ENCODE measurements at regions not wholly inside any gene's neighbourhood (a gene's known extent, or its start where the extent isn't known, plus 50 kb on each side); places are given as distances from the start of the nearest gene placed in this dataset.

DNA sequence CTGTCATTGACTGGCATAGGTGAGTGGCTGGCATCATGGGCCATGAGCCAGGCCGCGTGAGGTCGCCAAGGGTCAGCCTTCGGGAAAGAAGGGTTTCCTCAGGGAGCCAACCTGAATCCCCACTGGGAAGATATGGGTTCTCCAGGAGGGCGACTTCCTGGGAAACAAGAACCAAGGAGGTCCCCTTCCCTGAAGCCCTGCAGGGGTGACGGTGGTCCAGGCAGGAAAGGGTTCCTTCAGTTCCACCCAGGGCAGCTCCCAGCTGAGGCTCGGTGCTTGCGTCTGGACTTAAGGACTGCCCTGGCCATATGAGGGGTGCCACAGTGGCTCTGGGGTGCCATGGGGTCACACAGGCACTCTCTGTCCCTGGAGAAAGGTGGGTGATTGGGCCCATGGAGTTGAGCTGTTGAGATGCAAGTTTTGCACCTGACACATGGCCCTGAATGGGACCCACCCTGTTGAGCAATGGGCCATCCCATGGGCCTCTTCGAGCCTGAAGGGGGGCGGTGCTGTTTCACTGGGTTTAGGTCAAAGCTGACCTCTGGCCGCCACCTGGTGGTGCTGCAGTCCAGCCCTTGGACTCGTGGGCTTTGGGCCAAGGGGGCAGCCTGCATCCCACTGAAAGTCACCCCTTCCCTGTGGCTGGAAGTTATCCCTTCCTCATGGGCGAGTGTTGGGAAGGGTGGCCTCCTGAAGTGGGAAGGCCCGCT lies 228.1 kb downstream of the SNRPN start:
- DNase-seq = no peak

DNA sequence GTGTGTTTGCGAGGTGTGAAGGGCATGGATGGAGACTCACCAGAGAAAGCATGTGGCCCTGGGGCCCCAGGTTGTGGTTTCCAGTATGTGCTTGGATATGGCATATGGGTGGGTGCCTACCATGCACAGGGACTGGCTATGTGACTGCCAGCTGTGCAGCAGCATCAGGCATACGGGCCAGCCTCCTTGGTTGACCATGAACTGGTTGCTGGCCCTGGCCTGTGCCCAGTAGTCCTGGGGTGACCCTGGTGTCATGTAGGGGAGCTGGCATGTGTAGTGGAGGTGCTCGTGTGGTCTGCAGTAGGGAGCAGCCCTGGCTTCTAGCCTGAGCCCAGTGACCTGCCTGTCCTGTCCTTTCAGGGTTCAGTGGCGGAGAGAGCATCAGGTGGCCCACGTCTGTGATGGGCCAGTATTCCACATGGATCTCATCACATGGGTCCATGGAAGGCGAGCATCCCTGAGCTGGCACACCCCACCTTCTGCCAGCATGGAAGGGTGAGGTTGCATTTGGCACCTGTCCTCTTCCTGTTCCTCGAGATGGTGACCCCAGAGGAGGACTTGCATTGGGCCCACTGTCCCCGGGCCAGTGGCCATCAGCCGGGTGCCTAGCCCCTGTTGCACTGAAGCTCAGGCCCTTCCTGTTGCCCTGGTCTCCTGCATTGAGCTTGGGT lies 228.9 kb downstream of the SNRPN start:
- DNase-seq = no peak

GRCh38 chr15:25184356-25185155 lies 229.8 kb downstream of the SNRPN start:
- DNase-seq = no peak

DNA sequence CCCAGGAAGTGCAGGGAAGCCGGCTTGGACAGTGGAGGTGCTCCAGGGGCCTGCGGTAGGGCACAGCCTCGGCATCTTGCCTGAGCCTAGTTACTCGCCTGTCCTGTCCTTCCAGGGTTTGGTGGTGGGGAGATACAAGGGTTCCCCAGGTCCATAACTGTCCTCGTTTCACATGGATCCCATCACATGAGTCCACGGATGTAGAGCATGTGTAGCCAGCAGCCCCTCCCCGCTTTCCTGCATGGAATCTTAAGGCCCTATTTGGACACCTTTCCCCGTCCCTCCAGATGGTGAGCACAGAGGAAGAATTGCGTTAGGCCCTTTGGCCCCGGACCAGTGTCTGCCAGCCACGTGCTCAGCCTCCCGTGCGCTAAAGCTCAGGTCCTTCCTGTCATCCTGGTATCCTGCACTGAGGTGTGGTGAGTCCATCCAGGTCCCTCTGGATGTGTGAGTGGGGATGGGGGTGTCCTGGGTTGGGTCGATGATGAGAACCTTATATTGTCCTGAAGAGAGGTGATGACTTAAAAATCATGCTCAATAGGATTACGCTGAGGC lies 230.4 kb downstream of the SNRPN start:
- DNase-seq = no peak

DNA sequence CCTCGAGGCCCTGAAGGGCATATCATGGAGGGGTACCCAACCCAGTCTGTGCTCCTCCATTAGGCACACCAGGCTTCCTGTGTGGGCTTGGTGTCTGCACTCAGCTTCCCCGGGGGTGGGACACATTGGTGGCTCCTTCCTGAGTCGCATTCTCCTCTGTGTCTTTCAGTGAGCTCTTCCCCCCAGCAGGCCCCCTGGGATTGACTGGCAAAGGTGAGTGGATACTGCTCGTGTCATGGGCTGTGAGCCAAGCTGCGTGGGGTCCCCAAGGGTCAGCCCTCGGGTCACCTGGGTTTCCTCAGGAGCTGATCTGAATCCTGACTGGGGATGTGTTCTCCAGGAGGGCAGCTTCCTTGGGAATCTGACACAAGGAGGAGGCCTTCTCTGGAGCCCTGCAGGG lies 231.0 kb downstream of the SNRPN start:
- no peak for DNase-seq

DNA sequence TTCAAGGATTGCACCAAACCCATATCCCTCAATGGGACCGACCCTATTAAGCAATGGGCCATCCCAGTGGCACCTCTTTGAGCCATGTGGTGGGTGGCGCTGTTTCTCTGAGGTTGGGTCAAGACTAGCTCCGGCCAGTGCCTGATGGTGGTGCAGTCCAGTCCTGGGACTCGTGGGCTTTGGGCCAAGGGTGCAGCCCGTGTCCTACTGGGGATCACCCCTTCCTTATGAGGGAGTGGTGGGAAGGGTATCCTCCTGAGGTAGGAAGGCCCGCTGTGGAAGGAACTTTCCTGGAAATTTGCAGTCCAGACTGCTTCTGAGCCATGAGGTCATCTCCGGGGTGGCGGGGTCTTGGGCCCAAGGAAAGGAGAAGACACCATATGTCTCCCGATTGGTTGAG lies 231.6 kb downstream of the SNRPN start:
- DNase-seq = no peak

GRCh38 chr15:25186906-25187645 lies 232.3 kb downstream of the SNRPN start:
- no peak for DNase-seq

DNA sequence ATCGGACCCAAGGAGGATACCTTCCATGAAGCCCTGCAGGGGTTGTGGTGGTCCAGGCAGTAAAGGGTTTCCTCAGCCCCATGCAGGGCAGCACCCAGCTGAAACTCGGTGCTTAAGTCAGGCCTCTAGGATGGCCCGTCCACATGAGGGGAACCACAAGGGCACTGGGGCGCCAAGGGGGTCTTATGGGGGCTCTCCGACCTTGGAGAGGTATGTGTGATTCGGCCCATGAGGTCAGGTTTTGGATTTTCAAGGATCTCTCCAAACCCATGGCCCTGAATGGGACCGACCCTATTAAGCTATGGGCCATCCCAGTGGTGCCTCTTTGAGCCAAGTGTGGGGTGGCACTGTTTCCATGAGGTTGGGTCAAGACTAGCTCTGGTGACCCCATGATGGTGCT lies 233.3 kb downstream of the SNRPN start:
- no peak for DNase-seq

- DNase-seq = no peak
Observed at GRCh38 chr15:25188551-25189101, 233.8 kb downstream of the SNRPN start.

- no peak for DNase-seq
Observed at GRCh38 chr15:25189551-25189950, 234.8 kb downstream of the SNRPN start.

GRCh38 chr15:25192651-25193050 lies 237.9 kb downstream of the SNRPN start:
- no peak for DNase-seq

- no peak for DNase-seq
Observed at GRCh38 chr15:25207369-25207768, 231.5 kb downstream of the UBE3A start.

- no peak for DNase-seq
Observed at GRCh38 chr15:25208735-25209134, 230.1 kb downstream of the UBE3A start.

DNA sequence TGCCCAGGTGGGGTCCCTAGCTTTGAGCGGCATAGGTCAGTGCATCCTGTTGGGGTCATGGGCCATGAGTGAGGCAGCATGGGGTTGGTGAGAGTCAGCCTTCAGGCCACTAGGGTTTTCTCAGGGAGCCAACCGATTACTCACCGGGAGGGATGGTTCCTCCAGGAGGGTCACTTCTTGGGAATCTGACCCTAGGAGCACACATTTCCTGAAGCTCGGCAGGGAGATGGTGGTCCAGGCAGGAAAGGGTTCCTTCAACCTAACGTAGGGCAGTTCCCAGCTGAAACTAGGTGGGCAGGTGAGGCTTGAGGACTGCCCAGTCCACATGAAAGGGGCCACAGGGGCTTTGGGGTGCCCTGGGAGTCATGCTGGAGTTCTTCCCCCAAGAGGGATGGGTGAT lies 218.0 kb downstream of the UBE3A start:
- no peak for DNase-seq

DNA sequence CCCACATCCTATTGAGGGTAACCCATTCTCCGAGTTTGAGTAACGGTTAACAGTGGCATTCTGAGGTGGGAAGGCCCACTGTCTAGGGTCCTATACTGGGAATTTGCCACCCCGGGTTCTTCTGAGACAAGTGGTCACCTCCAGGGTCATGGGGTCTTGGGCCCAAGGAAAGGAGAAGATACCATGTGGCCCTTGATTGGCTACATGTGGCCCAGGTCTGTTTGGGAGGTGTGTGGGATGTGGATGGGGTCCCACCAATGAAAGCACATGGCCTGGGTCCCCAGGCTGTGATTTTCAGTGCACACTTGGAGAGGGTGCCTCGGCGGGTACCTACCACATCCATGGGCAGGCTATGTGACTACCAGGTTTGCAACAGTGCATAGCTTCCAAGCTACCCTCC lies 214.4 kb downstream of the UBE3A start:
- no peak for DNase-seq

- DNase-seq = no peak
Observed at GRCh38 chr15:25226360-25226759, 212.5 kb downstream of the UBE3A start.

DNA sequence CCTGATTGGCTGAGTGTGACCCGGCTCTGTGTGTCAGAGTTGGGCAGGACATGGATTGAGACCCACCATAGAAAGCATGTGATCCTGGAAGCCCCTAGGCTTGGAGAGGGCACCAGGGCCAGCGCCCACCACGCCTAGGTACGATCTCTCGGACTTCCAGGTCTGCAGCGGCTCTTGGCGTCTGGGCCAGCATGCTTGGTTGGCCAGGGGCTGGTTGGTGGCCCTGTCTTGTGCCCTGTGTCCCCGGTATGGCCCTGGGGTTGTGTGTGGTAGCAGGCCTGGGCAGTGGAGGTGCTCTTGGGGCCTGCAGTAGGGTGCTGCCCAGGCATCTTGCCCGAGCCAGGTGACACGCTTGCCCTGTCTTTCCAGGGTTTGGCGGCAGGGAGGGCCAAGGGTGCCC lies 210.6 kb downstream of the UBE3A start:
- DNase-seq = no peak

DNA sequence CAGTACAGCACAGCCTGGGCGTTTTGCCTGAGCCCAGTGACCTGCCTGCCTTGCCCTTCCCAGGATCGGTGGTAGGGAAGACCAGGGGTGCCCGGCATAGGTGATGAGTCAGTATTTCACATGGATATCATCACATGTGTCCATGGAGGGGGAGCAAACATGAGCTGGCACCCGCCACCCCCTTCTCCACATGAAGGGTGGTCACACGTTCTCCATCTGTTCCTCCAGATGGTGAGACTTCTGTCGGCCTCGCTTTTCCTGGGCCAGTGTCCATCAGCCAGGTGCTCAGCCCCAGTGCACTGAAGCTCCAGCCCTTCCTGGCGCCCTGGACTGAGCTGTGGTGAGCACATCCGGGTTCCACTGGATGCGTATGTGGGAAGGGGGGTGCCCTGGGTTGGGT lies 208.4 kb downstream of the UBE3A start:
- DNase-seq = peak; percentile 9

DNA sequence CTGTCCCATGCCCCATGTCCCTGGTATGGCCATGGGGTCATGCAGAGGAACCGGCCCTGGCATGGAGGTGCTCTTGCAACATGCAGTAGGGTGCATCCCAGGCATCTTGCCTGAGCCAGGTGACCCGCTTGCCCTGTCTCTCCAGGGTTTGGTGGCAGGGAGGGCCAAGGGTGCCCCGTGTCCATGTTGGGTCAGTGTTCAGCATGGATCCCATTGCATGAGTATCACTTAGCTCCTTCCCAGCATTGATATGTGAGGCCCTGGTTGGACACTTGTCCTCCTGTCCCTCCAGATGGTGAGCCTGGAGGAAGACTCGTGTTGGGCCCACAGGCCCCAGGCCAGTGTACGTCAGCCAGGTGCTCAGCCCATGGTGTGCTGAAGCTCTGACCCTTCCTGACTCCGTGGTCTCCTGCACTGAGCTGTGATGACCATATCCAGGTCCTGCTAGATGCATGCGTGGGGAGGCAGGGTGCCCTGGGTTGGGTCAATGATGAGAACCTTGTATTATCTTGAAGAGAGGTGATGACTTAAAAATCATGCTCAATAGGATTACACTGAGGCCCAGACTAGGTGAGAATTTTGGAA lies 205.0 kb downstream of the UBE3A start:
- no peak for DNase-seq

DNA sequence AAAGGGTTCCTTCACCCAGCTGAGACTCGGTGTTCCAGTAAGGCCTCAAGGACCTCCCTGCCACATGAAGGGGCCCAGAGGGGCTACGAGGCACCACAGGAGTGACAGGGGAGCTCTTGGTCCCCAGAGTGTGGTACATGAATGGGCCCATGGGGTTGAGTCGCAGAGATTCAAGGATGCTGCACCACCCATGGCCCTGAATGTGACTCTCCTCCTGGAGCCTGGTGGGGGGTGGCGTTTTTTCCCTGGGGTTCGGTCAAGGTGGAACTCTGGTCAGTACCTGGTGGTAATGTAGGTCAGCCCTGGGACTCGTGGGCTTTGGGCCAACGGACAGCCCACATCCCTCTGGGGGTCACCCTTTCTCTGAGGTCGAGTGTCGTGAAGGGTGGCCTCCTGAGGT lies 204.0 kb downstream of the UBE3A start:
- DNase-seq = no peak

- no peak for DNase-seq
Observed at GRCh38 chr15:25235391-25235790, 203.4 kb downstream of the UBE3A start.

DNA sequence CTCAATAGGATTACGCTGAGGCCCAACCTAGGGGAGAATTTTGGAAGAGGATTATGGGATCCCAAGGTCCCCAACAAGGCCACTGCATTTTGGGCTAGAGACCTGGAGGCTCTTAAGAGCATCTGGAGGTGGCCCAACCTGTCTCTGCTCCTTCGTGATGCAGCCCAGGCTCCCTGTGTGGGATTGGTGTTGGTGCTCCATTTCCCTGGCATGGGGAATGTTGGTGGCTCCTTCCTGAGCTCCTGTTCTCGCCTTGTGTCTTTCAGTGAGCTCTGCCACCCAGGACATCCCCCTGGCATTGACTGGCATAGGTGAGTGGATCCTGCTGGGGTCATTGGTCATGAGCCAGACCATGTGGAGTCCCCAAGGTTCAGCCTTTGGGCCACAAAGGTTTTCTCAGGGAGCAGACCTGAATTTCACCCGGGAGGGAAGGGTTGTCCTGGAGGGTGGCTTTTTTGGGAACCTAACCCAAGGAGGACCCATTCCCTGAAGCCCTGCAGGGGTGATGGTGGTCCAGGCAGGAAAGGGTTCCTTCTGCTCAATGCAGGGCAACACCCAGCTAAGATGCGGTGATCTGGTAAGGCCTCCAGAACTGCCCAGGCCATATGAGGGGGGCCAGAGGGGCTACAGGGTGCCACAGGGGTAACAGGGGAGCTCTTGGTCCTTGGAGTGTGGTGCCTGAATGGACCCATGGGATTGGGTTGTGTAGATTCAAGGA lies 202.5 kb downstream of the UBE3A start:
- DNase-seq = no peak

All from DMS 273 treated with DMSO at 0.1 percent for 48 hours (cell line).